ENCODE measurements at regions not wholly inside any gene's neighbourhood (a gene's known extent, or its start where the extent isn't known, plus 50 kb on each side); places are given as distances from the start of the nearest gene placed in this dataset.

DNA sequence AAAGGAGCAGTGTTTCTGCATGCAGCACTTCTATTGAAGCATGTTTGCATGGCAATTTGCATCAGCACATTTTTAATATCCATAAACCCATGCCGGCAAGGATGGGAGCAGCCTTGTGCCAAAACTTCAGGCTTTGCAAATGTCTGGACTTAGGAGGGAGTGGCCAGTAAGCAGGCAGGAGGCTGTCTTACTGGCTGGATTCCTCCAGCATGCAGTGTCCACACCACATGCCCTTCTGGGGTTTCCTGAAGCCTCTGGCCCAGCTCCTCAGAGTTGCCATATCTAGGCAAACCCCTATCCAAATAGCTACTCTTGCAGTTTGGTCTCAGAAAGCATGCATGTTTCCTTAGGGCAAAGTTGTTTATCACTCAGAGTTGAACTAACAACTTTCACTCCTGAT lies 139.1 kb upstream of the MRPS22 start (continued):
- TF ChIP-seq ZNF354C (tag by site-specific recombination; IDR thresholded peaks at IDR 0.05; ENCODE audit: borderline replicate concordance, low read depth), result no peak
- no peak for TF ChIP-seq ZFP37 (tag by site-specific recombination; IDR thresholded peaks at IDR 0.05)
- no peak for TF ChIP-seq ZNF513 (tag by site-specific recombination; IDR thresholded peaks at IDR 0.05)

GRCh38 chr3:139213936-139214335 lies 129.9 kb upstream of the MRPS22 start:
- H3K4me1 ChIP-seq (ENCODE audit: control insufficient read depth, insufficient read depth, low read length), result no peaks in the 10 kb centered on the region
- no peak for TF ChIP-seq ZNF701 (tag by site-specific recombination; IDR thresholded peaks at IDR 0.05)
- no peak for TF ChIP-seq ZBTB48 (tag by site-specific recombination; IDR thresholded peaks at IDR 0.05)
- TF ChIP-seq ZNF175 (tag by site-specific recombination; IDR thresholded peaks at IDR 0.05), result no peak
- no peak for TF ChIP-seq ZNF184 (tag by site-specific recombination; IDR thresholded peaks at IDR 0.05)
- TF ChIP-seq ZNF121 (tag by site-specific recombination; IDR thresholded peaks at IDR 0.05), result no peak
- TF ChIP-seq, protein P1, sequence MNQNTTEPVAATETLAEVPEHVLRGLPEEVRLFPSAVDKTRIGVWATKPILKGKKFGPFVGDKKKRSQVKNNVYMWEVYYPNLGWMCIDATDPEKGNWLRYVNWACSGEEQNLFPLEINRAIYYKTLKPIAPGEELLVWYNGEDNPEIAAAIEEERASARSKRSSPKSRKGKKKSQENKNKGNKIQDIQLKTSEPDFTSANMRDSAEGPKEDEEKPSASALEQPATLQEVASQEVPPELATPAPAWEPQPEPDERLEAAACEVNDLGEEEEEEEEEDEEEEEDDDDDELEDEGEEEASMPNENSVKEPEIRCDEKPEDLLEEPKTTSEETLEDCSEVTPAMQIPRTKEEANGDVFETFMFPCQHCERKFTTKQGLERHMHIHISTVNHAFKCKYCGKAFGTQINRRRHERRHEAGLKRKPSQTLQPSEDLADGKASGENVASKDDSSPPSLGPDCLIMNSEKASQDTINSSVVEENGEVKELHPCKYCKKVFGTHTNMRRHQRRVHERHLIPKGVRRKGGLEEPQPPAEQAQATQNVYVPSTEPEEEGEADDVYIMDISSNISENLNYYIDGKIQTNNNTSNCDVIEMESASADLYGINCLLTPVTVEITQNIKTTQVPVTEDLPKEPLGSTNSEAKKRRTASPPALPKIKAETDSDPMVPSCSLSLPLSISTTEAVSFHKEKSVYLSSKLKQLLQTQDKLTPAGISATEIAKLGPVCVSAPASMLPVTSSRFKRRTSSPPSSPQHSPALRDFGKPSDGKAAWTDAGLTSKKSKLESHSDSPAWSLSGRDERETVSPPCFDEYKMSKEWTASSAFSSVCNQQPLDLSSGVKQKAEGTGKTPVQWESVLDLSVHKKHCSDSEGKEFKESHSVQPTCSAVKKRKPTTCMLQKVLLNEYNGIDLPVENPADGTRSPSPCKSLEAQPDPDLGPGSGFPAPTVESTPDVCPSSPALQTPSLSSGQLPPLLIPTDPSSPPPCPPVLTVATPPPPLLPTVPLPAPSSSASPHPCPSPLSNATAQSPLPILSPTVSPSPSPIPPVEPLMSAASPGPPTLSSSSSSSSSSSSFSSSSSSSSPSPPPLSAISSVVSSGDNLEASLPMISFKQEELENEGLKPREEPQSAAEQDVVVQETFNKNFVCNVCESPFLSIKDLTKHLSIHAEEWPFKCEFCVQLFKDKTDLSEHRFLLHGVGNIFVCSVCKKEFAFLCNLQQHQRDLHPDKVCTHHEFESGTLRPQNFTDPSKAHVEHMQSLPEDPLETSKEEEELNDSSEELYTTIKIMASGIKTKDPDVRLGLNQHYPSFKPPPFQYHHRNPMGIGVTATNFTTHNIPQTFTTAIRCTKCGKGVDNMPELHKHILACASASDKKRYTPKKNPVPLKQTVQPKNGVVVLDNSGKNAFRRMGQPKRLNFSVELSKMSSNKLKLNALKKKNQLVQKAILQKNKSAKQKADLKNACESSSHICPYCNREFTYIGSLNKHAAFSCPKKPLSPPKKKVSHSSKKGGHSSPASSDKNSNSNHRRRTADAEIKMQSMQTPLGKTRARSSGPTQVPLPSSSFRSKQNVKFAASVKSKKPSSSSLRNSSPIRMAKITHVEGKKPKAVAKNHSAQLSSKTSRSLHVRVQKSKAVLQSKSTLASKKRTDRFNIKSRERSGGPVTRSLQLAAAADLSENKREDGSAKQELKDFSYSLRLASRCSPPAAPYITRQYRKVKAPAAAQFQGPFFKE (tag by site-specific recombination; IDR thresholded peaks at IDR 0.05; ENCODE audit: borderline replicate concordance), result no peak
- no peak for TF ChIP-seq ZBTB1 (tag by site-specific recombination; IDR thresholded peaks at IDR 0.05)
- TF ChIP-seq ZNF311 (tag by site-specific recombination; IDR thresholded peaks at IDR 0.05; ENCODE audit: borderline replicate concordance), result no peak
- no peak for TF ChIP-seq HIC1 (tag by site-specific recombination; IDR thresholded peaks at IDR 0.05)
- ChIA-PET POLR2A (no interaction called here), CTCF (interaction anchor here (1.9 kb wide), 1 partner anchor 102 kb away, joined by 5 read pairs; no protein-coding TSS in a partner anchor)
- H3K36me3 ChIP-seq (ENCODE audit: control insufficient read depth in 2 of 2, insufficient read depth in 1 of 2, low read length in 2 of 2), result no peaks in the 10 kb centered on the region
- H3K4me3 ChIP-seq (ENCODE audit: low read depth, low read length), result no peak overlapping the region
- no peak overlapping the region for H3K27ac ChIP-seq (ENCODE audit: extremely low read depth, low read depth, low read length)
- H3K9me3 ChIP-seq (ENCODE audit: control insufficient read depth, insufficient read depth, low read depth, low read length), result no peaks in the 10 kb centered on the region

- Histone ChIP-seq H3K9me3 (ENCODE audit: control insufficient read depth, insufficient read depth, low read depth, low read length) (no peaks in the 10 kb centered on the region), H3K27ac (ENCODE audit: extremely low read depth, low read depth, low read length) (no peak overlapping the region), H3K4me1 (ENCODE audit: control insufficient read depth, insufficient read depth, low read length) (no peaks in the 10 kb centered on the region), H3K36me3 (ENCODE audit: control insufficient read depth in 2 of 2, insufficient read depth in 1 of 2, low read length in 2 of 2) (no peaks in the 10 kb centered on the region), H3K4me3 (ENCODE audit: low read depth, low read length) (no peak overlapping the region)
- POLR2A ChIA-PET, result no interaction called here
- CTCF ChIA-PET, result no interaction called here
- TF ChIP-seq ZNF654 (tag by site-specific recombination; IDR thresholded peaks at IDR 0.05; ENCODE audit: low read depth) (no peak), ZNF664 (tag by site-specific recombination; IDR thresholded peaks at IDR 0.05) (no peak), ZNF768 (tag by site-specific recombination; IDR thresholded peaks at IDR 0.05) (no peak), HOXA7 (CRISPR knock-in tag; IDR thresholded peaks at IDR 0.05; ENCODE audit: borderline replicate concordance) (no peak), ZNF623 (tag by site-specific recombination; IDR thresholded peaks at IDR 0.05) (no peak), ZBTB21 (tag by site-specific recombination; IDR thresholded peaks at IDR 0.05) (no peak), ZNF791 (tag by site-specific recombination; IDR thresholded peaks at IDR 0.05) (no peak), GLIS1 (tag by site-specific recombination; IDR thresholded peaks at IDR 0.05) (no peak), ZNF132 (tag by site-specific recombination; IDR thresholded peaks at IDR 0.05; ENCODE audit: borderline replicate concordance) (no peak), ZNF549 (tag by site-specific recombination; IDR thresholded peaks at IDR 0.05) (no peak)
- TF ChIP-seq, protein P2, sequence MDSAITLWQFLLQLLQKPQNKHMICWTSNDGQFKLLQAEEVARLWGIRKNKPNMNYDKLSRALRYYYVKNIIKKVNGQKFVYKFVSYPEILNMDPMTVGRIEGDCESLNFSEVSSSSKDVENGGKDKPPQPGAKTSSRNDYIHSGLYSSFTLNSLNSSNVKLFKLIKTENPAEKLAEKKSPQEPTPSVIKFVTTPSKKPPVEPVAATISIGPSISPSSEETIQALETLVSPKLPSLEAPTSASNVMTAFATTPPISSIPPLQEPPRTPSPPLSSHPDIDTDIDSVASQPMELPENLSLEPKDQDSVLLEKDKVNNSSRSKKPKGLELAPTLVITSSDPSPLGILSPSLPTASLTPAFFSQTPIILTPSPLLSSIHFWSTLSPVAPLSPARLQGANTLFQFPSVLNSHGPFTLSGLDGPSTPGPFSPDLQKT (IDR thresholded peaks at IDR 0.05; ENCODE audit: borderline replicate concordance, low read depth, low read length), result no peak
- TF ChIP-seq, protein P3, sequence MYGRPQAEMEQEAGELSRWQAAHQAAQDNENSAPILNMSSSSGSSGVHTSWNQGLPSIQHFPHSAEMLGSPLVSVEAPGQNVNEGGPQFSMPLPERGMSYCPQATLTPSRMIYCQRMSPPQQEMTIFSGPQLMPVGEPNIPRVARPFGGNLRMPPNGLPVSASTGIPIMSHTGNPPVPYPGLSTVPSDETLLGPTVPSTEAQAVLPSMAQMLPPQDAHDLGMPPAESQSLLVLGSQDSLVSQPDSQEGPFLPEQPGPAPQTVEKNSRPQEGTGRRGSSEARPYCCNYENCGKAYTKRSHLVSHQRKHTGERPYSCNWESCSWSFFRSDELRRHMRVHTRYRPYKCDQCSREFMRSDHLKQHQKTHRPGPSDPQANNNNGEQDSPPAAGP (tag by site-specific recombination; IDR thresholded peaks at IDR 0.05), result no peak
These were observed 126.9 kb upstream of the MRPS22 start for GRCh38 chr3:139216958-139217357.
